Gastroesophageal sphincter (tissue), 4 donors: ENCODE measurements at regions not wholly inside any gene's neighbourhood (a gene's known extent, or its start where the extent isn't known, plus 50 kb on each side); places are given as distances from the start of the nearest gene placed in this dataset.
A peak's percentile ranks its signal among the peaks of the same experiment; 100 is the strongest.

Experiments
- ATAC-seq: fragments of 150-250 bp; one replicate; pipeline ENCODE4 v1.9.1; 2016; ENCODE audit warnings: mild to moderate bottlenecking, moderate library complexity
- H3K27ac ChIP-seq, 4 donors: fragments of 200-600 bp; sonication (generic) in 3 of 4; 1 replicate in 3 of 4; 2 replicates in 1 of 4; pipeline ENCODE4 v1.5.1; 2016 to 2019
- H3K27me3 ChIP-seq: fragments of 200-600 bp; sonication (generic); one replicate; pipeline ENCODE4 v1.5.1; 2019
- H3K36me3 ChIP-seq, 2 donors: fragments of 200-600 bp; sonication (generic); one replicate each; pipeline ENCODE4 v1.5.1; 2019; ENCODE audit warnings: control low read depth in 1 of 2
- H3K4me1 ChIP-seq, 3 donors: fragments of 200-600 bp; sonication (generic); 1 replicate in 2 of 3; 2 replicates in 1 of 3; pipeline ENCODE4 v1.5.1; 2016 to 2019; ENCODE audit warnings: control low read depth in 2 of 3
- H3K4me3 ChIP-seq, 2 donors: fragments of 200-600 bp; sonication (generic); one replicate each; pipeline ENCODE4 v1.5.1; 2019; ENCODE audit warnings: mild to moderate bottlenecking in 1 of 2, moderate library complexity in 1 of 2
- H3K9me3 ChIP-seq, 3 donors: fragments of 200-600 bp; sonication (generic); one replicate each; pipeline ENCODE4 v1.5.1; 2017 to 2019; ENCODE audit warnings: control low read depth in 2 of 3
- CTCF ChIP-seq, 4 experiments: fragments of 200-600 bp in 2 of 4; fragments of 450-650 bp in 2 of 4; sonication (generic) in 1 of 4; IDR thresholded peaks; one replicate each; pipeline ENCODE4 v1.5.1; 2017 to 2019; ENCODE audit warnings: antibody characterized with exemption in 4 of 4, mild to moderate bottlenecking in 2 of 4, moderate library complexity in 2 of 4
- EP300 ChIP-seq: sonication (generic); formaldehyde crosslinking; IDR thresholded peaks from one replicate; pipeline ENCODE4 v1.6.1; 2017; ENCODE audit warnings: antibody characterized with exemption, mild to moderate bottlenecking
- POLR2A ChIP-seq, 2 donors: fragments of 450-650 bp; IDR thresholded peaks; one replicate each; pipeline ENCODE4 v1.6.1; 2017; ENCODE audit warnings: antibody characterized with exemption in 2 of 2, mild to moderate bottlenecking in 2 of 2, moderate library complexity in 1 of 2
- POLR2AphosphoS5 ChIP-seq: sonication (generic); formaldehyde crosslinking; IDR thresholded peaks from one replicate; pipeline ENCODE4 v1.6.1; 2017; ENCODE audit warnings: antibody characterized with exemption
- WGBS, 2 donors: methylation state at CpG; one replicate each; pipeline ENCODE4 v1.1.5; 2018; ENCODE audit warnings: low coverage in 1 of 2; 5-methylcytosine and 5-hydroxymethylcytosine counted together

- no peak for ATAC-seq
- H3K27ac ChIP-seq, result no peak overlapping the region
These were observed 92.7 kb upstream of the CD93 start for GRCh38 chr20:23178806-23179205.

DNA sequence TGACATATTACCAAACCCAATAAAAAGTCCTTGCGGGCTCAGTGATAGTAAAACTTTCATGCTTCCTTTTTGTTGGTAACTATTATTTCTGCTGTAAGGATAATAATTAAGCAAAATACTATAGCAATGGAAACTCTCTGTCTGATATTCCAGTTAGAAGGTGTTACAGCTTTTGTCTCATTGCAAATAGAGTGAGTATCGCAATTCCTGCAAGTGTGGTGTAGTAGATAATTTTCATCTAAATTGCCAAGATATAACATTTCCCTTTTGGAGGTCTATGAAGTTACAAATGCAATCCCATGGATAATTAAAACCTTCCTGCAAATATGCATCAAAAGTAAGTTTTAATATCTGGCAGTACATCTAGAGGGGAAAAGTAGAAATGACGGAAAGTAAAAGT, 88.7 kb upstream of the CD93 start:
- Histone ChIP-seq H3K4me3 (no peak overlapping the region), H3K27me3 (no peaks in the 10 kb centered on the region), H3K36me3 (no peaks in the 10 kb centered on the region), H3K4me1 (no peaks in the 10 kb centered on the region), H3K9me3 (peaks cover 0 to 17% (median 0%) of the 10 kb centered on the region in 3 donors), H3K27ac (no peak overlapping the region)
- no peak for ATAC-seq
- TF ChIP-seq CTCF (IDR thresholded peaks at IDR 0.05), result no peak
- no peak for TF ChIP-seq POLR2AphosphoS5
- no peak for TF ChIP-seq EP300
- no peak for TF ChIP-seq POLR2A (IDR thresholded peaks at IDR 0.05)
- 90 to 98% methylated on average over 3 of the region's 3 CpGs for WGBS, 2 donors

More at GRCh38 chr20:23178806-23179205, 92.7 kb upstream of the CD93 start:
- no peaks in the 10 kb centered on the region for H3K27me3 ChIP-seq
- TF ChIP-seq CTCF (IDR thresholded peaks at IDR 0.05) (peak in 1 of 4 experiments; percentile 29), POLR2AphosphoS5 (no peak), EP300 (no peak)
- WGBS, 2 donors, result 5 to 16% methylated on average over 3 of the region's 3 CpGs
- H3K9me3 ChIP-seq, result peaks cover 0 to 17% (median 0%) of the 10 kb centered on the region in 3 donors
- H3K36me3 ChIP-seq, result no peaks in the 10 kb centered on the region
- H3K4me3 ChIP-seq, result no peak overlapping the region
- peaks cover 0 to 7% (median 0%) of the 10 kb centered on the region in 3 donors for H3K4me1 ChIP-seq

DNA sequence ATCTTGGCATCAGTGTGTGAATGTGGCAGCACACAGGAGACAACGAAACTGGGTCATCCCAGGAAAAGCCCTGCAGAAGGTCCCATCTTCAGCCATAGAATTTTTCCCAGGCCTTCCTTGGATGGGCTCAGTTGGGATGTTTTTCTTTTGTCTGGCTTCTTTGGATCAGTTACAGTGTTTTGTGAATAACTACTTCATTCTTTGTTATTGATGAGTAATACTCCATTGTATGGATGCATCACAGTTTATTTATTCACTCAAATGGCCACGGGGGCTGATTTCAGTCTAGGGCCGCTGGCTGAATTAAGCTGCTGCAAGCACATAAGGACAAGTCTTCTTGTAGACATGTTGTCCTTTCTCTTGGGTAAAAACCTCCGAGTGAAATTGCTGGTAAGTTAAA, 81.3 kb upstream of the CD93 start:
- Histone ChIP-seq H3K36me3 (no peaks in the 10 kb centered on the region), H3K27me3 (no peaks in the 10 kb centered on the region), H3K4me3 (no peak overlapping the region), H3K27ac (no peak overlapping the region), H3K9me3 (no peaks in the 10 kb centered on the region), H3K4me1 (peaks cover 0 to 15% (median 0%) of the 10 kb centered on the region in 3 donors)
- ATAC-seq, result no peak
- TF ChIP-seq POLR2AphosphoS5, result no peak
- TF ChIP-seq EP300, result no peak
- no peak for TF ChIP-seq CTCF (IDR thresholded peaks at IDR 0.05)
- TF ChIP-seq POLR2A (IDR thresholded peaks at IDR 0.05), result no peak
- 85 to 93% methylated on average over 4 of the region's 4 CpGs for WGBS, 2 donors

DNA sequence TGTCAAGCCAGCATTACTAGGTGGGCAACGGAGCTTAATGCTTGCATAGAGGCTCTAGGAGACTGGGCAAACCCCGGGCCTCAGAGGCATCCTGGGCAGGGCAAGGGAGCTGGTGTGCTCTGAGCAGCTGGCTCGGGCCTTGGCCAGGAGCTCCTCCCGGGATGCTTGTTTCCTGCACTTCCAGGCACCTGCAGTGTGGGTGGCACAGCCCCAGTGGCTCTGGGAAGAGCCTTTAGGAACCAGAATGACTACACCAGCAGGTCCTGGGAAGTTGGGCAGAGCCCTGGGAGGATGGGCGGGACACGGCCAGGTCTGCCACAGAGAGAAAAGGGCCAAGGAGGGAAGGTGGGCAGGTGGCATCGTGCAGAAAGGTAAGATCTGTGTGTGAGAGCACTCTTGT, 80.4 kb upstream of the CD93 start:
- WGBS, 2 donors, result 92% methylated on average over 2 of the region's 7 CpGs; no CpG with 5 or more reads in 1 of the 2 donors
- Histone ChIP-seq H3K4me1 (peaks cover 0 to 24% (median 0%) of the 10 kb centered on the region in 3 donors), H3K9me3 (no peaks in the 10 kb centered on the region), H3K4me3 (no peak overlapping the region), H3K27ac (no peak overlapping the region), H3K36me3 (no peaks in the 10 kb centered on the region), H3K27me3 (no peaks in the 10 kb centered on the region)
- TF ChIP-seq EP300 (no peak), CTCF (IDR thresholded peaks at IDR 0.05) (no peak), POLR2A (IDR thresholded peaks at IDR 0.05) (no peak), POLR2AphosphoS5 (no peak)
- ATAC-seq, result no peak

DNA sequence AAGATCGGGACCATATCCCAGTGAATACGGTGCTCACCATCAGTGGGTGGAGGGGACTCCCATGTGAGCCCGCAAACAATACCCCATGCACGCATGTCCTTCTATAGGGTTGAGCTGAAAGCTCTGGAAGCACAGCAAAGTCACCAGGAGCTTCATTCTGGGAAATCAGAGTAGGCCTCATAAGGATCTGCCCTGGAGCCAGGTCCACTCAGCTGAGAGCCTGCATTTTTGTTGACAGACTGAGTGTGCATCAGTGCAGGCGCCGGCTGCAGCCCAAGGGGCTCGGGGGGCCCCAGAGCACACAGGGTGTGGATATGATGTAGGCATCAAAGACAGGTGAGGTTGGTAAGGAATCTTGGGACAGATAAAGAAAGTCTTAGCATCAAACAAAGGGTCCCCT, 79.8 kb upstream of the CD93 start:
- 97 to 100% methylated on average over 2 to 4 of the region's 7 CpGs for WGBS, 2 donors
- TF ChIP-seq POLR2A (IDR thresholded peaks at IDR 0.05), result no peak
- TF ChIP-seq CTCF (IDR thresholded peaks at IDR 0.05), result no peak
- no peak for TF ChIP-seq EP300
- TF ChIP-seq POLR2AphosphoS5, result no peak
- Histone ChIP-seq H3K27ac (no peak overlapping the region), H3K4me3 (no peak overlapping the region), H3K9me3 (no peaks in the 10 kb centered on the region), H3K4me1 (peaks cover 0 to 30% (median under 1%) of the 10 kb centered on the region in 3 donors), H3K36me3 (no peaks in the 10 kb centered on the region), H3K27me3 (no peaks in the 10 kb centered on the region)
- no peak for ATAC-seq
